ENCODE measurements at regions not wholly inside any gene's neighbourhood (a gene's known extent, or its start where the extent isn't known, plus 50 kb on each side); places are given as distances from the start of the nearest gene placed in this dataset.

- no peak for DNase-seq
These were observed 1441.5 kb upstream of the IGFBP7 start for GRCh38 chr4:58551676-58552075.

GRCh38 chr4:58543465-58543864, 1433.3 kb upstream of the IGFBP7 start:
- DNase-seq, result no peak

GRCh38 chr4:58541926-58542325, 1431.7 kb upstream of the IGFBP7 start:
- DNase-seq, result no peak

- no peak for DNase-seq
These were observed 1412.7 kb upstream of the IGFBP7 start for GRCh38 chr4:58522765-58523382.

- no peak for DNase-seq
These were observed 1405.0 kb upstream of the IGFBP7 start for GRCh38 chr4:58515226-58515625.

GRCh38 chr4:58514299-58514698, 1404.1 kb upstream of the IGFBP7 start:
- no peak for DNase-seq

GRCh38 chr4:58510652-58511051, 1400.5 kb upstream of the IGFBP7 start:
- DNase-seq, result no peak

- no peak for DNase-seq
These were observed 1396.9 kb upstream of the IGFBP7 start for GRCh38 chr4:58507079-58507478.

- DNase-seq, result no peak
These were observed 1392.7 kb upstream of the IGFBP7 start for GRCh38 chr4:58502839-58503238.

- DNase-seq, result no peak
These were observed 1389.0 kb upstream of the IGFBP7 start for GRCh38 chr4:58499182-58499581.

- no peak for DNase-seq
These were observed 1381.4 kb upstream of the IGFBP7 start for GRCh38 chr4:58491620-58492019.

GRCh38 chr4:58477950-58478349, 1367.8 kb upstream of the IGFBP7 start:
- DNase-seq, result no peak

GRCh38 chr4:58477513-58477912, 1367.3 kb upstream of the IGFBP7 start:
- no peak for DNase-seq

GRCh38 chr4:58475097-58475496, 1364.9 kb upstream of the IGFBP7 start:
- no peak for DNase-seq

- no peak for DNase-seq
These were observed 1354.8 kb upstream of the IGFBP7 start for GRCh38 chr4:58465031-58465430.

GRCh38 chr4:58456727-58457384, 1346.7 kb upstream of the IGFBP7 start:
- no peak for DNase-seq

- DNase-seq, result no peak
These were observed 1343.8 kb upstream of the IGFBP7 start for GRCh38 chr4:58453956-58454355.

GRCh38 chr4:58451707-58452106, 1341.5 kb upstream of the IGFBP7 start:
- no peak for DNase-seq

- no peak for DNase-seq
These were observed 1325.7 kb upstream of the IGFBP7 start for GRCh38 chr4:58435871-58436270.

GRCh38 chr4:58413849-58414248, 1303.7 kb upstream of the IGFBP7 start:
- DNase-seq, result no peak

GRCh38 chr4:58411904-58412303, 1301.7 kb upstream of the IGFBP7 start:
- DNase-seq, result no peak

GRCh38 chr4:58406762-58407161, 1296.6 kb upstream of the IGFBP7 start:
- DNase-seq, result no peak

- no peak for DNase-seq
These were observed 1258.0 kb upstream of the IGFBP7 start for GRCh38 chr4:58368221-58368620.

- no peak for DNase-seq
These were observed 1250.4 kb upstream of the IGFBP7 start for GRCh38 chr4:58360354-58361133.

Measured in central memory CD4-positive, alpha-beta T cell (primary cell).